HL-60 (cell line): ENCODE measurements at regions not wholly inside any gene's neighbourhood (a gene's known extent, or its start where the extent isn't known, plus 50 kb on each side); places are given as distances from the start of the nearest gene placed in this dataset.

Experiments used
- DNase-seq, 2 experiments: peaks; one replicate each; pipeline ENCODE4 v3.0.0-alpha.2; 2010 to 2020; ENCODE audit warnings: low read depth in 1 of 2, low spot score in 1 of 2
- H3K27ac ChIP-seq: fragments of 250-450 bp; sonication (Bioruptor Pico); replicated peaks from 2 replicates; pipeline ENCODE4 v1.5.1; 2020; ENCODE audit warnings: mild to moderate bottlenecking, moderate library complexity
- H3K27me3 ChIP-seq: fragments of 250-450 bp; sonication (Bioruptor Pico); 2 replicates; pipeline ENCODE4 v1.5.1; 2021; ENCODE audit warnings: mild to moderate bottlenecking, moderate library complexity; ENCODE audit not compliant: insufficient read depth, poor library complexity, severe bottlenecking
- H3K4me3 ChIP-seq: replicated peaks from 2 replicates; pipeline ENCODE4 v1.5.1; 2011; ENCODE audit warnings: mild to moderate bottlenecking, control low read depth, low read length; ENCODE audit not compliant: insufficient read depth
- GABPA ChIP-seq: IDR thresholded peaks from 2 replicates; pipeline ENCODE4 v1.6.1; 2012; ENCODE audit warnings: low read depth
- POLR2AphosphoS5 ChIP-seq: IDR thresholded peaks from 2 replicates; pipeline ENCODE4 v1.6.1; 2012; ENCODE audit warnings: low read depth
- SPI1 ChIP-seq: IDR thresholded peaks from 2 replicates; pipeline ENCODE4 v1.6.1; 2012; ENCODE audit warnings: low read depth, mild to moderate bottlenecking, borderline replicate concordance
- TF ChIP-seq, protein P1 (sequence below): IDR thresholded peaks from one replicate; pipeline ENCODE4 v1.5.1; 2011; ENCODE audit warnings: low read length, control low read depth, inconsistent platforms; ENCODE audit not compliant: insufficient read depth
- TF ChIP-seq, protein P2 (sequence below): IDR thresholded peaks from 2 replicates; pipeline ENCODE4 v1.6.1; 2012; ENCODE audit warnings: low read depth; ENCODE audit not compliant: insufficient replicate concordance

- H3K27me3 ChIP-seq: no peaks in the 10 kb centered on the region
- TF ChIP-seq, protein P1, sequence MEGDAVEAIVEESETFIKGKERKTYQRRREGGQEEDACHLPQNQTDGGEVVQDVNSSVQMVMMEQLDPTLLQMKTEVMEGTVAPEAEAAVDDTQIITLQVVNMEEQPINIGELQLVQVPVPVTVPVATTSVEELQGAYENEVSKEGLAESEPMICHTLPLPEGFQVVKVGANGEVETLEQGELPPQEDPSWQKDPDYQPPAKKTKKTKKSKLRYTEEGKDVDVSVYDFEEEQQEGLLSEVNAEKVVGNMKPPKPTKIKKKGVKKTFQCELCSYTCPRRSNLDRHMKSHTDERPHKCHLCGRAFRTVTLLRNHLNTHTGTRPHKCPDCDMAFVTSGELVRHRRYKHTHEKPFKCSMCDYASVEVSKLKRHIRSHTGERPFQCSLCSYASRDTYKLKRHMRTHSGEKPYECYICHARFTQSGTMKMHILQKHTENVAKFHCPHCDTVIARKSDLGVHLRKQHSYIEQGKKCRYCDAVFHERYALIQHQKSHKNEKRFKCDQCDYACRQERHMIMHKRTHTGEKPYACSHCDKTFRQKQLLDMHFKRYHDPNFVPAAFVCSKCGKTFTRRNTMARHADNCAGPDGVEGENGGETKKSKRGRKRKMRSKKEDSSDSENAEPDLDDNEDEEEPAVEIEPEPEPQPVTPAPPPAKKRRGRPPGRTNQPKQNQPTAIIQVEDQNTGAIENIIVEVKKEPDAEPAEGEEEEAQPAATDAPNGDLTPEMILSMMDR: no peak
- TF ChIP-seq SPI1 (no peak), POLR2AphosphoS5 (no peak), GABPA (no peak)
- TF ChIP-seq, protein P2, sequence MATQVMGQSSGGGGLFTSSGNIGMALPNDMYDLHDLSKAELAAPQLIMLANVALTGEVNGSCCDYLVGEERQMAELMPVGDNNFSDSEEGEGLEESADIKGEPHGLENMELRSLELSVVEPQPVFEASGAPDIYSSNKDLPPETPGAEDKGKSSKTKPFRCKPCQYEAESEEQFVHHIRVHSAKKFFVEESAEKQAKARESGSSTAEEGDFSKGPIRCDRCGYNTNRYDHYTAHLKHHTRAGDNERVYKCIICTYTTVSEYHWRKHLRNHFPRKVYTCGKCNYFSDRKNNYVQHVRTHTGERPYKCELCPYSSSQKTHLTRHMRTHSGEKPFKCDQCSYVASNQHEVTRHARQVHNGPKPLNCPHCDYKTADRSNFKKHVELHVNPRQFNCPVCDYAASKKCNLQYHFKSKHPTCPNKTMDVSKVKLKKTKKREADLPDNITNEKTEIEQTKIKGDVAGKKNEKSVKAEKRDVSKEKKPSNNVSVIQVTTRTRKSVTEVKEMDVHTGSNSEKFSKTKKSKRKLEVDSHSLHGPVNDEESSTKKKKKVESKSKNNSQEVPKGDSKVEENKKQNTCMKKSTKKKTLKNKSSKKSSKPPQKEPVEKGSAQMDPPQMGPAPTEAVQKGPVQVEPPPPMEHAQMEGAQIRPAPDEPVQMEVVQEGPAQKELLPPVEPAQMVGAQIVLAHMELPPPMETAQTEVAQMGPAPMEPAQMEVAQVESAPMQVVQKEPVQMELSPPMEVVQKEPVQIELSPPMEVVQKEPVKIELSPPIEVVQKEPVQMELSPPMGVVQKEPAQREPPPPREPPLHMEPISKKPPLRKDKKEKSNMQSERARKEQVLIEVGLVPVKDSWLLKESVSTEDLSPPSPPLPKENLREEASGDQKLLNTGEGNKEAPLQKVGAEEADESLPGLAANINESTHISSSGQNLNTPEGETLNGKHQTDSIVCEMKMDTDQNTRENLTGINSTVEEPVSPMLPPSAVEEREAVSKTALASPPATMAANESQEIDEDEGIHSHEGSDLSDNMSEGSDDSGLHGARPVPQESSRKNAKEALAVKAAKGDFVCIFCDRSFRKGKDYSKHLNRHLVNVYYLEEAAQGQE: no peak
- H3K27ac ChIP-seq: no peak overlapping the region
- no peak for DNase-seq
- H3K4me3 ChIP-seq: no peak overlapping the region
These were observed 141.8 kb upstream of the PTPN1 start for GRCh38 chr20:50368386-50368785.

DNA sequence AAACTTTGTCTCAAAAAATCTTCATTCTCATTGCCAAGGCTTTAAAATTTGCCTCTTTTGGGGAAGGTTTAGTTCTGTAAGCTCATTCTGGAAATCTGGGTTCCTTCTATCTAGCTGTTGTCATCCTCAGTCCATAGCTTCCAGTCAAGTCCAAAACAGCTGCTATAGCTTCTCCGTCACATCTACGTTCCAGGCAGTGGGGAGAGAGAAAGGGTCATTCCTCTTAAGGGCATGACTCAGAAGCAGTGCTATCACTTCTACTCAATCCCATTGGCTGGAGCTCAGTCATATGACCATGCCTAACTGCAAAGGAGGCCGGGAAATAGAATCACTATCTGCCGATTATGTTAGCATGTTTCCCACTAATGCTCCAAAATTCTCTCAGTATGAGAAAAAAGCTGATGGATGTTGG lies 141.4 kb upstream of the PTPN1 start:
- Histone ChIP-seq H3K4me3 (no peak overlapping the region), H3K27me3 (no peaks in the 10 kb centered on the region), H3K27ac (no peak overlapping the region)
- TF ChIP-seq GABPA (no peak), SPI1 (no peak), POLR2AphosphoS5 (no peak)
- TF ChIP-seq, protein P2: no peak
- TF ChIP-seq, protein P1: no peak
- DNase-seq: no peak

DNA sequence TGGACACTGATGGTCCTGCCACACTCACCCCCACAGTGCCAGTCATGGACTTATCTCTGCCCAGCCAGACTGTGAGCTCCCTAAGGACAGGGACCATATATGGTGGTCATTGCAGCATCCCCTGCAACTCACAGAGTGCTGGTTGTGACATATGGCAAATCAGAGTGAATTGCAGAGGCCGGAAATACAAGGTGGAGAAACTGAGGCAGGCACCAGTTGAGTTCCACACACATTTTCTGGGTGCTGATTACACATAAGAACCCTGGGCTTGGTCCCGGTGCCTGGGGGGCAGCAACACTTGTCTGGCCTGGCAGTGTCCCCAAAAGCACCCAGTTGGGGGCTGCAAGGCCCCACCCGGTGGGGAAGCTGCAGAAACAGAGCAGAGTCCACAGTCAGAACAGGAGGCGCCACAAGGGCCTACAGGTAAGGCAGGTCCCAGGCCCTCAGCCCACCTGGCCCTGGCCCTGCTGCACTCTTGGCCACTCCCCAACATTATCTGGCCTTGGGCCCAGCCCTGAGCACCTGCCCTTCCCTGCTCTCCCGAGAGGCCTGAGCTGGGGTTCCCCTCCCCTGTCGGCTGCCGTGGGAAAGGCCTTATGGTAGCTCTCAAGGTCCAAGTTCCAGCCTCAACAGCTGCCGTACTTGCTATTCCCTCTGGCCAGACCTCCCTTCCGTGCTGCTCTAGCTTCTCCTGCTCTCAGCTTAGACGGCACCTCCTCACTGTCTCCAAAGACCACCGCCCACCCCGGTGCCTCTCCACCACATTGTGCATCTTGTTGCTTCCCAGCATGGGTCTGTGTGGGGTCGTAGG lies 140.8 kb upstream of the PTPN1 start:
- no peak for DNase-seq
- no peak overlapping the region for H3K4me3 ChIP-seq
- TF ChIP-seq SPI1: no peak
- TF ChIP-seq GABPA: no peak
- TF ChIP-seq, protein P2: no peak
- TF ChIP-seq POLR2AphosphoS5: no peak
- TF ChIP-seq, protein P1: no peak
- no peaks in the 10 kb centered on the region for H3K27me3 ChIP-seq
- no peak overlapping the region for H3K27ac ChIP-seq
